HS-5 (cell line): ENCODE measurements at regions not wholly inside any gene's neighbourhood (a gene's known extent, or its start where the extent isn't known, plus 50 kb on each side); places are given as distances from the start of the nearest gene placed in this dataset.

Source experiments
- DNase-seq: peaks from one replicate; pipeline ENCODE4 v3.0.0-alpha.2; 2012; ENCODE audit warnings: low read depth

DNA sequence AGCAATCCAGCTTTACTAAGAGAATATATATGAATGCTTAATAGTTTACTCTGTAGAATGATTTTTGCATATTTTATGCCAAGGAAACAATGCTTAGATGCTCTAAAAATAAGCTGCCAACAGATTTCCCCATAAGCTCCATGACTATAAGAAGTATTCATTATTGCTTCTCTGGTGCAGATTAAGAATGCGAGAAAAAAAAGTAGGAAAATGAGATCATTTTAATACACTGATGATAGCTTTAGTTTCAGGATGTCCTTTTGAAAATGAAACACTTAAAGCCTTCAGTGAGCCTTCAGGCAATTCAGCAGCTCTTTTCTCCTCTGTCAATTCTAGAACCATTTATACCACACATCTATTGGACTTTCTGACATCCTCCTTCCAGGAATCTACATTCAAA is 735.0 kb upstream of the POT1 start:
- DNase-seq: no peak

- no peak for DNase-seq
These were observed 734.3 kb upstream of the POT1 start for GRCh38 chr7:125663961-125664360.

- DNase-seq: no peak
These were observed 732.1 kb upstream of the POT1 start for GRCh38 chr7:125661677-125662076.

DNA sequence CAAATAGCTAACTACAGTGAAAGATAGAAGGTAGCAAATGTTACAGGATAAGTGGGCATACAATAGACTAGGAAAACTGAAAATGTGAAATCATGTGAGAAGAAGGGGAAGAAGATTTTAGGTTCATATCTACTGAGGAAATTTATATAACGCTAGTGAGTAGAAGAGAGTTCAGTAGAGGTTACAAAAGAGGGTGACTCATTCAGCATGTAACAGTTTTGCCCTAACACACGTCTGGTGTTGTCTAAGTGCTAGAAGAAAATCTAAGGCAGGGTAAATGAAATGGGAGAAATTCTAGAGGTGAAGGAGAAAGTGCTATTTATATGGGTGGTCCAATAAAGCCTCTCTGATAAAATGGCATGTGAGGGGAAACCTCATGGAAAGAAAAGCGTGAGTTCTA is 731.4 kb upstream of the POT1 start:
- DNase-seq: no peak

DNA sequence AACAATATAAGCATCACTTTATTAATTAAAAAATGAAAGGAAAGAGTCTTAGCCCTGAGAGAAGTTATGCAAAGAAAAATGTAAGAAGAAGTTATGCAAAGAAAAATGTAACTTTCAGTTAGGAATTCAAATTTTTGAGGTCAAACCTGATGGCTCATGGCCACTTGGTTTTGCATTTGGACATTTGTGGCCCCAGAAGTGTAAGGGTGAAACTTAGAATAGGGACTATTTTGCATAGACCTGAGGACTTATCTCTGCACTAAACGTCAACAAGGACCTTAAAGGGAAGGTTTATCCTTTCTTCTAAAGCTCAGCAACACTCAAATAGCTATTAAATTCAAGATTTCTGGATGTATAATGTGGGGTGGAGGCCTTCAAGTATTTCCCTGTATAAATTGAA is 724.5 kb upstream of the POT1 start:
- DNase-seq: no peak

- DNase-seq: no peak
These were observed 722.4 kb upstream of the POT1 start for GRCh38 chr7:125651823-125652528.

- no peak for DNase-seq
These were observed 718.9 kb upstream of the POT1 start for GRCh38 chr7:125648543-125648942.

DNA sequence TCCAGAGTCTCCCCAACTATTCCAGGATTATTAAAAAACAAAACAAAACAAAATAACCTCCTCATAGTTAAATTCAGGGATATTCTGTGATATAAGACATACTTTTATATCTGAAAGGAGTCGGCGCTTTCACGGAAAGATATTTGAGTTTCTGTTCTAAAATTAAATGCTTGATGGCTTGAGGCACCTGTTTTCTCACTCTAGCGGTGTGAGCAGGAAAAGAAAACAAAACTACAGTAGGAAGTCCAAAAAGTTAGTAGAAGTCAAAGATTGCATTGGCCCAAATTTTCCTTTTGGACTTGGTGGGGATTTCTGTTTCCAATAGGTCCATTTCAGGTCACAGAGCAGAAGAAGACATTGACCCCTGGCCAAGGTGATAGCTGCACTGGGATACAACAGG is 716.1 kb upstream of the POT1 start:
- DNase-seq: no peak

DNA sequence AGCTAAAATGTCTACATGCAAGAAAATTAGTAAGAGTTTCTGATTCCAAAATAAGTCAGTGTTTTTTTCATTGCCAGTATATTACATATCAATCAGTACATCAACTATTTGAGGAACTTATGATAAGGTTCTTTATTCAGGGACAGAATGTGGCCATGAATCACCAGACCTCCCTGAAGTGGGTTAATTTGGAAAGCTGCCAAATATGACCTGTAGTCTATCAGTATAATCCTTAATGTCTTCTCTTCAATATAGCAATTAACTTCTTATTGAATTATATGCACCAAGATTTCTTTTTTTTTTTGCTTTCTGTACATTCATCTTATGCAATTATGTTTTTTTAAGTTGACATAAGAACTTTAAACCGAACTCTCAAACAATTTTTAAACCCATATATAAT is 714.5 kb upstream of the POT1 start:
- DNase-seq: no peak

- DNase-seq: no peak
These were observed 713.7 kb upstream of the POT1 start for GRCh38 chr7:125643302-125643701.

- DNase-seq: no peak
These were observed 712.3 kb upstream of the POT1 start for GRCh38 chr7:125641884-125642283.

DNA sequence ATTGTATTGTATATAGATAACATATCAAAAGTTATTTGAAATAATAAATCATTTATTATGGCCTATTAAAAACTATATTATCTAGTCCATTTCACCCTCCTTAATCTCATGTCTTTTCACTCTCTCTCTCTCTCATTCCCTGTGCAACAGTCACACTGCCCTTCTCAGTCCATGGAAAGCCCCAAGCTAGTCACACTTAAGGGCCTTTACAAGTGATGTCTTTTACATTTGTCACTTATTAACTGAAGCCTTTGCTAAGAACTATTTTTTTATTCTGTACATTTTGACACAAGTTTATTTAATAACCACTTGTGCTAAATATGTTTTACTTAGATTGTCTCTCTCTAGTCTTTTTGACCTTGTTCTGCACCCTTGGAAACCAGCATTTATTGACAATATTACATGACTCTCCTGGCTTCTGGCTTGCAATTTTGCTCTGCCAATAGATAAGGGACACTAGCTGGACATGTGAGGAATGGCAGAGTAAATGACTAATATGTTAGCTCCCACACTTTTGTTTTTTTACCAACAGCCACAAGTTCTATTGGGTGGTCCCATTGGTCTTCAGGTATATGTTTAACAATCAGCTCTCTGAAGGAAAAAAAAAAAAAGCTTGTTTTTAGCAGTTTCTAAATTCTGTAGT is 706.8 kb upstream of the POT1 start:
- DNase-seq: no peak

GRCh38 chr7:125618516-125618915 is 688.9 kb upstream of the POT1 start:
- DNase-seq: no peak

- DNase-seq: no peak
These were observed 682.0 kb upstream of the POT1 start for GRCh38 chr7:125611582-125611981.

GRCh38 chr7:125606671-125607070 is 677.0 kb upstream of the POT1 start:
- DNase-seq: no peak

DNA sequence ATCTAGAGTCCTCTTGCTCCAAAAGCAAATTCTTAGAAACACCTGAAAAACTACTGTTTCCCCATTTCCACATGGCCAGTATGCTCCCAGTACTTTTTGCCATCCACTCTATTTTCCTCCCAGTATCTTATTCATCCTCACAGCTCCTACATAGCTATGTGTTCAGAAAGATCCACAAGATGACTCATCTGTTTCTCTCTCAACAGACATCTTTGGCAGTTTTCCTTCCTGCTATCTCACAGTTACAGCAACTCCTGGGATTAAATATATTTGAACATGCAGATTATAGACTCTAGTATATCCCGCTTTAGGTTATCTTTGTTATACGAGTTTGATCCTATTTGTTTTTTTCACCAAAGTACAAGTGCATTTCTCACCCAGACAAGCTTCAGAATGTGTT is 675.6 kb upstream of the POT1 start:
- DNase-seq: peak; percentile 14

- no peak for DNase-seq
These were observed 672.8 kb upstream of the POT1 start for GRCh38 chr7:125602441-125602840.

DNA sequence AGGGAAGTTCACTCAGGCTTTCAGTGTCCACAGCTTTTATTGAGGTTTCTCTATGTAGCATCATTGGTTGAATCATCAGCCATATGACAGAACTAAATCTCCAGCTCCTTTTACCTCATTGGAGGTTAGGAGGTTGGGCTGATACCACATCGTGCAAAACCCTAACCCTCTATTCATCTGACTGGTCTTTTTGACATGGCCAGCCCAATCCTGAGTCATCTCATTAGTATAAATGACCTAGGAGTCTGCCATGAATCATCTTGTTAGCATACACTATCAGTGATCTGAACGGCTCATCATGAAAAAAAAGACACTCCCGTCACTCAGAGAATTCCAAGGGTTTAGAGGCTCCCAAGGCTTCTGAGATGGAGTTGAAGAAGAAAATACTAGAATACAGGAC is 669.8 kb upstream of the POT1 start:
- DNase-seq: no peak

DNA sequence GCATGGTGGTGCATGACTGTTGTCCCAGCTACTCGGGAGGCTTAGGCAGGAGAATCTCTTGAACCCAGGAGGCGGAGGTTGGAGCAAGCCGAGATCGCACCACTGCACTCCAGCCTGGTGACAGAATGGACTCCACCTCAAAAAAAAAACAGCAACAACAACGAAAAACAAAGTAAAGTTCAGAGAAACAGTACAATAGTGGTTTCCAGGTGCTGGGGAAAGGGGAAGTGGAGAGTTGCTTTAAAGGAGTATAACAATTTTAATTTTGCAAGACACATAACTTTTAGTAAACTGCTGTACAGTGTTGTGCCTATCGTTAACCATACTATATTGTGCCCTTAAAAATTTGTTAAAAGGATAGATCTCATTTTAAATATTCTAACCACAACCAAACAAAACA is 662.7 kb upstream of the POT1 start:
- DNase-seq: no peak

- DNase-seq: no peak
These were observed 643.5 kb upstream of the POT1 start for GRCh38 chr7:125573126-125573525.

DNA sequence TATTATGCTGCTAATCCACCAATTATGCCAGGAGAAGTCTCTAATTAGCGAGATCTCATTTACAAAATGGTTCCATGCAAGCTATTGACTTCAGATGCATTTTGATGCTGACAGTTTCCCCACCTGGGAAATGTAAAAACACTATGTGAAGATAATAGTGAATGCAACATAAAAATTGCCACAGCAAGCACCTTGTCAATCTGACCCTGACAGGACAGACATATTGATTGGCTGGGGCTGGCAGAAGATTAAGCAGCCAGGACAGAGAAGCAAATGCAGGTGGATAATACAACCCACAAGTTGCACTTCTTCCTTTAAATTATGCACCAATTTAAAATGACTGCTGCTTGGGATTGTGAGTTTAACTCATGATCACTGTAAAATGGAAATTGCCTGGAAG is 642.8 kb upstream of the POT1 start:
- no peak for DNase-seq

DNA sequence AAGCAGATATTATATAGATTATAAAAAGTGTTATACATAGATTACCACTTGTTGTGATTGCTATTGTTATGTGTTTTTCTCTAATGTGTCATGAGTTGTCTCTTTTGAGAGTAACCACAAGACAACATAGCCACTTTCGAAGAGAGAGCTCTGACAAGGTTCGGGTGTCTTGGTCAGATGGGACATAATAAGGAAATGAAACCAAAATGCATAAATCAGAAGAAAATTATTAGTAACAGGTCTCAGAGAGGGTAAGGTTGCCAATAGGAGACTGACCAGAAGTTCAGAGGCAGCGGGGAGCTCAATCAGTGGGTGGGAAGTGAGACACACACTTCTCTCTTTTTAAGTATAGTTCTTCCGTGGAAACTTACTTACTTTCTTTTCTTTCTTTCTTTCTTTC is 639.2 kb upstream of the POT1 start:
- DNase-seq: no peak

DNA sequence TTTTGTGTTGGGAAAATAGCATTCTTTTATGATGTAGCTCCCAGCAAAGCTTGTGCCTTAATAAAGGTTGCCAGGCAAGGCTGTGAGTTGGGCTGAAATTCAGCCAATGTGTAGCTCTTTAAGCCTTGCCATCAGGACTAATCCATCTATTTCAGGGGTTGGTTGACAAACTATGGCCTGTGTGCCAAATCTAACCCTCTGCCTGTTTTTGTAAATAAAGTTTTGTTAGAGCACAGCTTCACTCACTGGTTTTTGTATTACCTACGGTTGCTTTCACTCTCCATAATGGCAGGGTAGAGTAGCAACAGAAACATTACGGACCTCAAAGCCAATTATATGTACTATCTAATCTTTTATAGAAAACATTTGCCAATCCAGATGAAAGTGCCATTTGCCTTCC is 638.1 kb upstream of the POT1 start:
- DNase-seq: no peak

DNA sequence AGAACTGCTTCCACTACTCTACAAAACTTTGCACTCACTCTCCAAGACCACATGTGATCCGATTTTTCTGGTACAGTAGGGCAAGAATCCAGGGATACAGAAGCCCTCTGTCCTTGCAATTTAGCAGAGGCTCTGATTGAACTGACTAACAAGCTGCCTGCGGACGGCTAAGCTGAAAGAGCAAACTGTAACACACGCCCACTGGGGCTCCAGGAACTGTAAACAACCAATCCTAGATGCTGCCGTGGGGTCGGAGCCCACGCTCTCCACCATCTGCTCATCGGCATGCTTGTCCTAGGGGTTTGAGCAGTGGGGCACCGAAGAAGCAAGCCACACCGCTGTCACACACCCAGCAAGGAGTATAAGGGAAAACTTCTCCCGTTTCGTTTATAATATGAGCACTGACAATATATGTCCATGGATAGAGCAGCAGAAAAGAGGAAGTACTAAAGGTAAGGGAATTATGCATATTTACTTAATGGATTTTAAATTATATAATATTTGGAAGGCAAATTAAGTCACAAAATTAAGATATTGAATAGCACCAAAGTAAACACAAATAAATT is 634.4 kb upstream of the POT1 start:
- DNase-seq: no peak
